ENCODE measurements at regions not wholly inside any gene's neighbourhood (a gene's known extent, or its start where the extent isn't known, plus 50 kb on each side); places are given as distances from the start of the nearest gene placed in this dataset.
"Not testable (repeated sequence)": the region's sequence is repeated elsewhere in the genome, so short reads cannot be mapped to it uniquely, and the experiment has no call there.

GRCh38 chr3:102933377-102933776, 498.6 kb downstream of the ZPLD1 start:
- Histone ChIP-seq H3K4me1 (ENCODE audit: insufficient read depth, insufficient read length) (no peaks in the 10 kb centered on the region), H3K36me3 (ENCODE audit: insufficient read depth, insufficient read length, low read length) (no peaks in the 10 kb centered on the region), H3K9me3 (ENCODE audit: insufficient read depth, low read length) (peaks cover 4% of the 10 kb centered on the region), H3K27me3 (ENCODE audit: insufficient read depth, insufficient read length) (no peaks in the 10 kb centered on the region), H3K9ac (ENCODE audit: insufficient read length, low read depth) (no peak overlapping the region), H3K4me3 (ENCODE audit: insufficient read length, low read depth) (no peak overlapping the region)
- no peak for DNase-seq (ENCODE audit: low read depth, low spot score)
- TF ChIP-seq ZNF274 (IDR thresholded peaks at IDR 0.05; ENCODE audit: low read depth, low read length) (no peak), SUZ12 (IDR thresholded peaks at IDR 0.05; ENCODE audit: extremely low read depth, insufficient read depth, insufficient read length) (no peak), YY1 (IDR thresholded peaks at IDR 0.05; ENCODE audit: insufficient read depth, insufficient read length) (no peak)

GRCh38 chr3:102936511-102937045, 501.8 kb downstream of the ZPLD1 start:
- no peaks in the 10 kb centered on the region for H3K4me1 ChIP-seq (ENCODE audit: insufficient read depth, insufficient read length)
- H3K36me3 ChIP-seq (ENCODE audit: insufficient read depth, insufficient read length, low read length), result no peaks in the 10 kb centered on the region
- no peak overlapping the region for H3K4me3 ChIP-seq (ENCODE audit: insufficient read length, low read depth)
- no peak for DNase-seq (ENCODE audit: low read depth, low spot score)
- no peak overlapping the region for H3K9ac ChIP-seq (ENCODE audit: insufficient read length, low read depth)
- peaks cover 4% of the 10 kb centered on the region for H3K9me3 ChIP-seq (ENCODE audit: insufficient read depth, low read length)
- H3K27me3 ChIP-seq (ENCODE audit: insufficient read depth, insufficient read length), result no peaks in the 10 kb centered on the region
- TF ChIP-seq YY1 (IDR thresholded peaks at IDR 0.05; ENCODE audit: insufficient read depth, insufficient read length) (no peak), SUZ12 (IDR thresholded peaks at IDR 0.05; ENCODE audit: extremely low read depth, insufficient read depth, insufficient read length) (no peak), ZNF274 (IDR thresholded peaks at IDR 0.05; ENCODE audit: low read depth, low read length) (no peak)

DNA sequence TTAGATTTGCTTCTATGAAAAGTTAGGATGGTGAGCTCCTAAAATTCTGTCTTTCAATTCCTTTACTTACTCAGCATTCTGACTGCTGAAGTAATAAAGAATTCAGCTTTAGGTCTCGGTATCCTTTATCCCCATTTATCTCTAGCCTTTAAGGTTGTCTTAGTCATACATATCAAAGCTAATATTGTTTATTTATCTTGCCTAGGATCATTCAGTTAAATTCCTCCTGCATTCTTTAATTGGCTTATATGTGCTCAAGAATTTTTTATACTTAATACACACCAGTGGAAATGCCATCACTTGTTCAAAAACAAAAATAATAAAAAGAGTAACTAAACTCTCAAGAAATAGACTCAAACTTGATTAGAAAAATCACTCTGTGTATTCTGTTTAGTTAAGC, 507.0 kb downstream of the ZPLD1 start:
- DNase-seq (ENCODE audit: low read depth, low spot score), result no peak
- Histone ChIP-seq H3K9ac (ENCODE audit: insufficient read length, low read depth) (no peak overlapping the region), H3K4me3 (ENCODE audit: insufficient read length, low read depth) (no peak overlapping the region), H3K27me3 (ENCODE audit: insufficient read depth, insufficient read length) (no peaks in the 10 kb centered on the region), H3K36me3 (ENCODE audit: insufficient read depth, insufficient read length, low read length) (no peaks in the 10 kb centered on the region), H3K4me1 (ENCODE audit: insufficient read depth, insufficient read length) (no peaks in the 10 kb centered on the region), H3K9me3 (ENCODE audit: insufficient read depth, low read length) (no peaks in the 10 kb centered on the region)
- TF ChIP-seq YY1 (IDR thresholded peaks at IDR 0.05; ENCODE audit: insufficient read depth, insufficient read length) (no peak), ZNF274 (IDR thresholded peaks at IDR 0.05; ENCODE audit: low read depth, low read length) (no peak), SUZ12 (IDR thresholded peaks at IDR 0.05; ENCODE audit: extremely low read depth, insufficient read depth, insufficient read length) (no peak)

- DNase-seq (ENCODE audit: low read depth, low spot score); H3K9me3 ChIP-seq (ENCODE audit: insufficient read depth, low read length); H3K36me3 ChIP-seq (ENCODE audit: insufficient read depth, insufficient read length, low read length); H3K4me3 ChIP-seq (ENCODE audit: insufficient read length, low read depth); H3K27me3 ChIP-seq (ENCODE audit: insufficient read depth, insufficient read length); H3K4me1 ChIP-seq (ENCODE audit: insufficient read depth, insufficient read length); H3K9ac ChIP-seq (ENCODE audit: insufficient read length, low read depth): not testable (repeated sequence)
Observed at GRCh38 chr3:102946445-102946844, 511.6 kb downstream of the ZPLD1 start.

- no peak for TF ChIP-seq YY1 (IDR thresholded peaks at IDR 0.05; ENCODE audit: insufficient read depth, insufficient read length)
- TF ChIP-seq SUZ12 (IDR thresholded peaks at IDR 0.05; ENCODE audit: extremely low read depth, insufficient read depth, insufficient read length), result no peak
- TF ChIP-seq ZNF274 (IDR thresholded peaks at IDR 0.05; ENCODE audit: low read depth, low read length), result no peak
- Histone ChIP-seq H3K4me3 (ENCODE audit: insufficient read length, low read depth) (no peak overlapping the region), H3K9me3 (ENCODE audit: insufficient read depth, low read length) (no peaks in the 10 kb centered on the region), H3K27me3 (ENCODE audit: insufficient read depth, insufficient read length) (no peaks in the 10 kb centered on the region), H3K4me1 (ENCODE audit: insufficient read depth, insufficient read length) (no peaks in the 10 kb centered on the region), H3K9ac (ENCODE audit: insufficient read length, low read depth) (no peak overlapping the region), H3K36me3 (ENCODE audit: insufficient read depth, insufficient read length, low read length) (no peaks in the 10 kb centered on the region)
- no peak for DNase-seq (ENCODE audit: low read depth, low spot score)
Observed at GRCh38 chr3:102972350-102972749, 537.5 kb downstream of the ZPLD1 start.

- H3K4me1 ChIP-seq (ENCODE audit: insufficient read depth, insufficient read length), result no peaks in the 10 kb centered on the region
- DNase-seq (ENCODE audit: low read depth, low spot score), result no peak
- H3K27me3 ChIP-seq (ENCODE audit: insufficient read depth, insufficient read length), result no peaks in the 10 kb centered on the region
- H3K4me3 ChIP-seq (ENCODE audit: insufficient read length, low read depth), result no peak overlapping the region
- TF ChIP-seq ZNF274 (IDR thresholded peaks at IDR 0.05; ENCODE audit: low read depth, low read length) (no peak), YY1 (IDR thresholded peaks at IDR 0.05; ENCODE audit: insufficient read depth, insufficient read length) (no peak), SUZ12 (IDR thresholded peaks at IDR 0.05; ENCODE audit: extremely low read depth, insufficient read depth, insufficient read length) (no peak)
- H3K9me3 ChIP-seq (ENCODE audit: insufficient read depth, low read length), result no peaks in the 10 kb centered on the region
- H3K9ac ChIP-seq (ENCODE audit: insufficient read length, low read depth), result no peak overlapping the region
- H3K36me3 ChIP-seq (ENCODE audit: insufficient read depth, insufficient read length, low read length), result no peaks in the 10 kb centered on the region
Observed at GRCh38 chr3:102974333-102974732, 539.5 kb downstream of the ZPLD1 start.

DNA sequence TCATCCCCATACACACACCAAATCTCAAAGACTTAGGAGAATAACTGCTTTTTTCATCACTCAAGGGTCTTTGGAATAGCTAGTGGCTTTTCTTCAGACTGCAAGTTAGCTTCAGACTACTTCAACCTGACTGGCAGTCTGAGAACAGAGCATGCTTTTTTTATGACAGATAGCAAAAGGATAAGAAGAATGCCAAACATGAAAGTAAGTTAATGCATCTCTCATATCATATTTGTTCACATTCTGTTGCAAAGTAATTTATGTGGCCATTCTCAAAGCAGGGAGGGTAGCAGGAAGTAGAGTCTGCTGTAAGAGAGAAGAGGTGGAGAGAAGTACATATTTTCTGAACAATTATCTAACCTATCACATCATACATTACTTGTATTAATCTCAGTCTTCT, 544.4 kb downstream of the ZPLD1 start:
- Histone ChIP-seq H3K9me3 (ENCODE audit: insufficient read depth, low read length) (no peaks in the 10 kb centered on the region), H3K27me3 (ENCODE audit: insufficient read depth, insufficient read length) (no peaks in the 10 kb centered on the region), H3K4me3 (ENCODE audit: insufficient read length, low read depth) (no peak overlapping the region), H3K36me3 (ENCODE audit: insufficient read depth, insufficient read length, low read length) (no peaks in the 10 kb centered on the region), H3K4me1 (ENCODE audit: insufficient read depth, insufficient read length) (no peaks in the 10 kb centered on the region), H3K9ac (ENCODE audit: insufficient read length, low read depth) (no peak overlapping the region)
- DNase-seq (ENCODE audit: low read depth, low spot score), result no peak
- no peak for TF ChIP-seq ZNF274 (IDR thresholded peaks at IDR 0.05; ENCODE audit: low read depth, low read length)
- TF ChIP-seq YY1 (IDR thresholded peaks at IDR 0.05; ENCODE audit: insufficient read depth, insufficient read length), result no peak
- TF ChIP-seq SUZ12 (IDR thresholded peaks at IDR 0.05; ENCODE audit: extremely low read depth, insufficient read depth, insufficient read length), result no peak
